ENCODE measurements at regions not wholly inside any gene's neighbourhood (a gene's known extent, or its start where the extent isn't known, plus 50 kb on each side); places are given as distances from the start of the nearest gene placed in this dataset.

GRCh38 chr1:229102741-229103391 is 168.0 kb upstream of the RAB4A start:
- Mint-ChIP-seq H3K27me3 (peaks cover 8 to 40% of the 10 kb centered on the region in 2 donors), H3K4me3 (no peak overlapping the region), H3K4me1 (ENCODE audit: low read depth in 2 of 2) (peaks cover 0 to 3% of the 10 kb centered on the region in 2 donors), H3K9me3 (no peaks in the 10 kb centered on the region), H3K27ac (no peak overlapping the region), H3K36me3 (ENCODE audit: insufficient read depth) (peaks cover 4% of the 10 kb centered on the region)
- ATAC-seq (replicated peaks) (no peak), DNase-seq (no peak)

DNA sequence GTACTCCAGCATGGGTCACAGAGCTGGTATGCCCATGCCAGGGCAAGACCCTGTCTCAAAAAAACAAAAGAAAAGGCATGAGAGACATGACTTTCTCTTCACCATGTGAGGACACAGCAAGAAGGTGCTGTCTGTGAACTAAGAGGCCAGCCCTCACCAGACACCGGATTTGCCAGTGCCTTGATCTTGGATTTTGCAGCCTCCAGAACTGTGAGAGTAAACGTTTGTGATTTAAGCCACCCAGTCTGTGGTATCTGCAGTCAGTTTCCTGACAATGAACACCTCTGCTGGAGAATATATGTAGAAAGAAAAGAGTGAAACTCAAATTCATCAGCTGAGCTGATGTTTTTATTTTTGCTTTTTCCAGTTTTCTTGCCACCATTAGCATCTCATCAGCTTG is 166.3 kb upstream of the RAB4A start:
- DNase-seq (no peak), ATAC-seq (replicated peaks) (no peak)
- peaks cover 0 to 3% of the 10 kb centered on the region in 2 donors for H3K4me1 Mint-ChIP-seq (ENCODE audit: low read depth in 2 of 2)
- no peak overlapping the region for H3K4me3 Mint-ChIP-seq
- no peaks in the 10 kb centered on the region for H3K9me3 Mint-ChIP-seq
- no peak overlapping the region for H3K27ac Mint-ChIP-seq
- peaks cover 6% of the 10 kb centered on the region for H3K36me3 Mint-ChIP-seq (ENCODE audit: insufficient read depth)
- peaks cover 8 to 40% of the 10 kb centered on the region in 2 donors for H3K27me3 Mint-ChIP-seq

DNA sequence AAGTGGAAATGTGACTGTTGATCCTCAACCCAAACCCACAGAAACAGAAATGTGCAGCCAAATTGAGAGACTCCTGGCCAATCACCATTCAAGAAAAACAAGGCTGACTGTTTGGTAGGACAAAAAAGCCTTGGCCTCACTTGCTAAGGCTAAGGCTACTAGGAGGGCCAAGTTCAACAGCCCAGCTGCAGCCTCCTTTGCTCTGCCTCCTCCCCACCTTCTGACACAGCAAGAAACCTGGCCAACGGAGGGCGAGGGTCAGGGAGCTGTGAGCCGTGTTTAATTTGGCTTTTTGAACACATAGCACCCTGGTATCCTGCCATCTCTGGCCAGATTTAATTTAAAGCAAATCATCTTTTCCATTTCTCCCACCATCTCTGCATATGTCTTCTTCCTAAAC is 165.8 kb upstream of the RAB4A start:
- no peak overlapping the region for H3K27ac Mint-ChIP-seq
- H3K9me3 Mint-ChIP-seq = no peaks in the 10 kb centered on the region
- H3K27me3 Mint-ChIP-seq = peaks cover 8 to 40% of the 10 kb centered on the region in 2 donors
- peaks cover 0 to 3% of the 10 kb centered on the region in 2 donors for H3K4me1 Mint-ChIP-seq (ENCODE audit: low read depth in 2 of 2)
- ATAC-seq (replicated peaks) (no peak), DNase-seq (no peak)
- no peak overlapping the region for H3K4me3 Mint-ChIP-seq
- peaks cover 3% of the 10 kb centered on the region for H3K36me3 Mint-ChIP-seq (ENCODE audit: insufficient read depth)

GRCh38 chr1:229105822-229106525 is 164.9 kb upstream of the RAB4A start:
- H3K36me3 Mint-ChIP-seq (ENCODE audit: insufficient read depth) = peaks cover 3% of the 10 kb centered on the region
- ATAC-seq (replicated peaks) = no peak
- peaks cover 8 to 40% of the 10 kb centered on the region in 2 donors for H3K27me3 Mint-ChIP-seq
- H3K9me3 Mint-ChIP-seq = no peaks in the 10 kb centered on the region
- no peak overlapping the region for H3K27ac Mint-ChIP-seq
- H3K4me1 Mint-ChIP-seq (ENCODE audit: low read depth in 2 of 2) = peaks cover 0 to 6% of the 10 kb centered on the region in 2 donors
- no peak overlapping the region for H3K4me3 Mint-ChIP-seq
- no peak for DNase-seq

GRCh38 chr1:229106526-229107125 is 164.3 kb upstream of the RAB4A start:
- H3K4me3 Mint-ChIP-seq = no peak overlapping the region
- no peak for ATAC-seq (replicated peaks)
- no peak for DNase-seq
- peak overlapping the region in 1 of 2 donors; percentile 5 for H3K27ac Mint-ChIP-seq
- no peaks in the 10 kb centered on the region for H3K9me3 Mint-ChIP-seq
- H3K36me3 Mint-ChIP-seq (ENCODE audit: insufficient read depth) = peaks cover 3% of the 10 kb centered on the region
- H3K4me1 Mint-ChIP-seq (ENCODE audit: low read depth in 2 of 2) = peaks cover 0 to 6% of the 10 kb centered on the region in 2 donors
- H3K27me3 Mint-ChIP-seq = peaks cover 8 to 33% of the 10 kb centered on the region in 2 donors

- no peak overlapping the region for H3K4me3 Mint-ChIP-seq
- peaks cover 0 to 6% of the 10 kb centered on the region in 2 donors for H3K4me1 Mint-ChIP-seq (ENCODE audit: low read depth in 2 of 2)
- ATAC-seq (replicated peaks) (no peak), DNase-seq (no peak)
- H3K36me3 Mint-ChIP-seq (ENCODE audit: insufficient read depth) = peaks cover 3% of the 10 kb centered on the region
- H3K9me3 Mint-ChIP-seq = no peaks in the 10 kb centered on the region
- H3K27ac Mint-ChIP-seq = peak overlapping the region in 1 of 2 donors; percentile 5
- peaks cover 8 to 26% of the 10 kb centered on the region in 2 donors for H3K27me3 Mint-ChIP-seq
Observed at GRCh38 chr1:229107304-229107815, 163.6 kb upstream of the RAB4A start.

DNA sequence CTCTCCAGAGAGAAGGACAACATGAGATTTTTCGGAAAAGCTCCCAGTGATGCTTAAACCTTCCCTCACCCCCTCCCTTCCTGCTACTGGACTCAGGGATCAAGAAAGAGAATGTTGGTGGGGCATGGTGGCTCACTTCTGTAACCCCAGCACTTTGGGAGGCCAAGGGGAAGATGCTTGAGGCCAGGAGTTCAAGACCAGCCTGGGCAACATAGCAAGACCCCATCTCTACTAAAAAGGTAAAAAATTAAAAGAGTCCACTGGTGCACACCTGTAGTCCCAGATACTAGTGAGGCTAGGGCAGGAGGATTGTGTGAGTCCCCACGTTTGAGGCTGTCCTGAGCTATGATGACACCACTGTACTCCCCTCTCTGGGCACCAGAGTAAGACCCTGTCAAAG is 162.9 kb upstream of the RAB4A start:
- peaks cover 3% of the 10 kb centered on the region for H3K36me3 Mint-ChIP-seq (ENCODE audit: insufficient read depth)
- no peak overlapping the region for H3K27ac Mint-ChIP-seq
- no peaks in the 10 kb centered on the region for H3K9me3 Mint-ChIP-seq
- ATAC-seq (replicated peaks) = no peak
- DNase-seq = no peak
- H3K4me3 Mint-ChIP-seq = no peak overlapping the region
- peaks cover 0 to 6% of the 10 kb centered on the region in 2 donors for H3K4me1 Mint-ChIP-seq (ENCODE audit: low read depth in 2 of 2)
- H3K27me3 Mint-ChIP-seq = peaks cover 8 to 20% of the 10 kb centered on the region in 2 donors

DNA sequence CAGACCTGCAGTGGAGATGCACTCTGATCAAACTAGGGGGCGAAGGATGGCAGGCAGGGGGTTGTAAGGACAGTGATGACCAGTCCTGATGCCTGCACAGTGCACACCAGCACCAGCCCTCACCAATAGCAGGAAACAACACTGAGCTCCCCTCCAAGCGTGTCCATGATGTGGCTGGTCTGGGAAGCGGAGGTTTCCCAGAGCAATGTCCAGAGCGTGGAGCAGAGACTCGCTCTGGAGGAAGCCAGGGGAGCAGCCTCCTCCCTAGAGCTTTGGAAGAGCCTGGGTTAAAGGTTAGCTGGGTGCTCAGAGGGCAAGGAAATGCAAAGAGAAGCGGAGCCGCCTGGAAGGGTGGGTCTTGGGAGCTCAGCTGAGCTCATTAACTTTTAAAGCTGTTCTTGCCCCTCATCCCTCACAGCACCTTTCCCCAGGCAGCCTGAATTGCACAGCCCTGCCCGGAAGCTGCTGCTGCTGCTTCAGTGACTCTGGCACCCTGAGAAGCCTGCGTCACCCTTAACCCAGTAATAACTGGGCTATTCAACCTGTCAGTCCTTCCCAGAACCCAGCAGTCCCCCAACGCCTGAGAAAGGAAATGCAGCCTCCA is 162.2 kb upstream of the RAB4A start:
- Mint-ChIP-seq H3K27me3 (peaks cover 8 to 19% of the 10 kb centered on the region in 2 donors), H3K9me3 (no peaks in the 10 kb centered on the region), H3K4me1 (ENCODE audit: low read depth in 2 of 2) (peaks cover 0 to 6% of the 10 kb centered on the region in 2 donors), H3K36me3 (ENCODE audit: insufficient read depth) (peaks cover 3% of the 10 kb centered on the region), H3K27ac (no peak overlapping the region), H3K4me3 (no peak overlapping the region)
- DNase-seq = no peak
- ATAC-seq (replicated peaks) = no peak

DNA sequence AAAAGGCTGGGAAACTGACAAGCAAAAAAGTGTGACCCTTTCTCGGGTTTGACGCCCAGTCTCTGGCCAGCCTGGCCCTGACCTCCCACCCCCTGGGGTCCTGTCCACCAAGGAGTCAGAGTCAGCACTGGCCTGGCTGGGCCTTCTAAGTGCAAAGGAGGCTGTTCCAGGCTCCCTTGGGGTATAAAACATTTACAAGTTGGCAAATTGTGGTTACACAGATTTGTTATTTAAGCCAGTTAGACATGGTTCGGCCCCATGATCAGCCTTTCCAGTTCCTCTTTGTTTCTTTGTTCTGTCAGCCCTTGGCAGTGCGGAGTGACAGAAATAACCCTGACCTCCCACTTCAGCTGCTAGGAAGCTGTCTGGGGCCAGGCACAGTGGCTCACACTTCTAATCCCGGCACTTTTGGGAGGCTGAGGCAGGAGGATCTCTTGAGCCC is 161.6 kb upstream of the RAB4A start:
- H3K36me3 Mint-ChIP-seq (ENCODE audit: insufficient read depth) = peaks cover 4% of the 10 kb centered on the region
- DNase-seq (no peak), ATAC-seq (replicated peaks) (no peak)
- H3K27ac Mint-ChIP-seq = no peak overlapping the region
- H3K4me1 Mint-ChIP-seq (ENCODE audit: low read depth in 2 of 2) = peaks cover 0 to 6% of the 10 kb centered on the region in 2 donors
- no peaks in the 10 kb centered on the region for H3K9me3 Mint-ChIP-seq
- peaks cover 8 to 19% of the 10 kb centered on the region in 2 donors for H3K27me3 Mint-ChIP-seq
- no peak overlapping the region for H3K4me3 Mint-ChIP-seq

DNA sequence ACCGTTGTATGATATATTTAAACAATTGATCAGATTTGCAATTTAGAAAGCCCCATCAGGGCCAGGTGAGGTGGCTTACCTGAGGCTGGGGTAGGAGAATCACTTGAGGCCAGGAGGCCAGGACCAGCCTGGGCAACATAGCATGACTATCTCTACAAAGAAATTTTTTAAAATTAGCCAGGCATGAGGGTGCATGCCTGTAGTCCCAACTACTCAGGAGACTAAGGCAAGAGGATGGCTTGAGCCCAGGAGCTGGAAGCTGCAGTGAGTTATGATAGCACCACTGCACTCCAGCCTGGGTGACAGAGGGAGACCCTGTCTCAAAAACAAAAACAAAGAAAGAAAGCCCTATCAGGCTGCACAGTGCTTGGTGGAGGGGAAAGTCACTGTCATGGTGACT is 159.9 kb upstream of the RAB4A start:
- Mint-ChIP-seq H3K27ac (no peak overlapping the region), H3K4me1 (ENCODE audit: low read depth in 2 of 2) (peaks cover 0 to 6% of the 10 kb centered on the region in 2 donors)
- no peak for ATAC-seq (replicated peaks)

GRCh38 chr1:229111703-229112319 is 159.1 kb upstream of the RAB4A start:
- ATAC-seq (replicated peaks) (no peak), DNase-seq (no peak)
- Mint-ChIP-seq H3K9me3 (no peaks in the 10 kb centered on the region), H3K36me3 (ENCODE audit: insufficient read depth) (peaks cover 6% of the 10 kb centered on the region), H3K4me3 (no peak overlapping the region), H3K27me3 (peaks cover 4 to 5% of the 10 kb centered on the region in 2 donors), H3K27ac (no peak overlapping the region), H3K4me1 (ENCODE audit: low read depth in 2 of 2) (peaks cover 0 to 3% of the 10 kb centered on the region in 2 donors)

More for the DNA sequence above, 159.9 kb upstream of the RAB4A start:
- peaks cover 6% of the 10 kb centered on the region for H3K36me3 Mint-ChIP-seq (ENCODE audit: insufficient read depth)
- no peaks in the 10 kb centered on the region for H3K9me3 Mint-ChIP-seq
- H3K4me3 Mint-ChIP-seq = no peak overlapping the region
- DNase-seq = no peak
- peaks cover 8 to 13% of the 10 kb centered on the region in 2 donors for H3K27me3 Mint-ChIP-seq

DNA sequence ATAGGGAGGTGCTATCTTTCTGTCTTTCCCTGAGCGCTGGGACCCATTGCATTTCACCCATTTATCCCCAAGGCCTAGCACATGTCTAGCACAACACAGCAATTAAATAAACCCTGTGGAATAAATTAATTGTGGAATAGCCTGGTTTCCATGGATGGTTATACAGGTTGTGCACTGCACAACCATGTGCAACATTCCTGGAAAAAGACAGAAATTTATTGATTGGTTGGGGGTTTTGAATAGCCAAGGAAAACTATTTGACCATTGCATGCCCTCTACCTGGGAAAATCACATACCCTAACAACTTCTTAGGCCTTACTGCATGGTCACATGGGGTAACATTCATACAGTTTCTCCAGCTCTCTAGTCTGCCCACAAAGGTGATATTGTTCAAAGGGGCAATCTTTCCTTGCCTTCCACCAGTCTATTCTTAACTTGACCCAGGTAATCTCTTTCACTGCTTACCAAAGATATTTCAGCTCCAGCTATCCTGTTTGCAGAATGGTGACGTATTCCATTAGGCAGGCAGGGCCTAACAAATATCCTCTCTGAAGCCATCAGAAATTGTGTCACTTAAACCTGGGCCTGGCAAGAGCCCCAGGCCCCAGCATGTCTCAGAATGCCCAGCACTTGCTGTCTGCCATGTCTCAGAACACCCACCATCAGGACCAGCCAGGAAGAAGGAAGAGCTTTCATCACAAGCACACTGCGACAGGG is 157.9 kb upstream of the RAB4A start:
- no peaks in the 10 kb centered on the region for H3K27me3 Mint-ChIP-seq
- ATAC-seq (replicated peaks) (no peak), DNase-seq (no peak)
- peaks cover 6% of the 10 kb centered on the region for H3K36me3 Mint-ChIP-seq (ENCODE audit: insufficient read depth)
- no peak overlapping the region for H3K27ac Mint-ChIP-seq
- peaks cover 0 to 3% of the 10 kb centered on the region in 2 donors for H3K4me1 Mint-ChIP-seq (ENCODE audit: low read depth in 2 of 2)
- H3K4me3 Mint-ChIP-seq = no peak overlapping the region
- H3K9me3 Mint-ChIP-seq = no peaks in the 10 kb centered on the region

Data from effector memory CD8-positive, alpha-beta T cell (primary cell).